GM19452 (cell line): ENCODE measurements at regions not wholly inside any gene's neighbourhood (a gene's known extent, or its start where the extent isn't known, plus 50 kb on each side); places are given as distances from the start of the nearest gene placed in this dataset.

Experiments
- ATAC-seq: cut with Tn5 transposase; IDR thresholded peaks from one replicate; pipeline ENCODE4 v1.9.1; 2021; ENCODE audit not compliant: unreplicated experiment

- ATAC-seq: no peak
Measured at GRCh38 chr7:51731075-51731474, 414.5 kb upstream of the COBL start.

- ATAC-seq: no peak
Measured at GRCh38 chr7:51727441-51727840, 410.8 kb upstream of the COBL start.

- ATAC-seq: no peak
Measured at GRCh38 chr7:51706851-51707250, 390.2 kb upstream of the COBL start.

GRCh38 chr7:51705701-51706100, 389.1 kb upstream of the COBL start:
- no peak for ATAC-seq

GRCh38 chr7:51702673-51703072, 386.1 kb upstream of the COBL start:
- ATAC-seq: no peak

DNA sequence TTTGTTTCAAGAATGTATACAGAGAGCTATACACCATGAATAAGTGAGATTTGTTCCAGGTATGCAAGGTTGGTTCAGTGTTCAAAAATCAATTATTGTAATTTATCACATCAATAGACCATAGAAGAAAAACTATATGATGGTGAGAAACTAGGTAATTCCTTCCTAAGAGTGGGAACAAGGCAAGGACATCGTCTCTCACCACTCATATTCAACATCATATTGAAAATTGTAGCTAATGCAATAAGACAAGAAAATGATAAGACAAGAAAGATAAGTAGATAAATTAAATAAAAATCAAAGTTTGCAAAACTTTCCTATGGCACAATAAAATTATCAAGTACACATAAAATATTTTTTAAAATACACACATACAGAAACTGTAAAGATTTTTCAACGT, 385.3 kb upstream of the COBL start:
- no peak for ATAC-seq

GRCh38 chr7:51700593-51701215, 384.1 kb upstream of the COBL start:
- ATAC-seq: no peak

GRCh38 chr7:51693258-51693657, 376.6 kb upstream of the COBL start:
- ATAC-seq: no peak

DNA sequence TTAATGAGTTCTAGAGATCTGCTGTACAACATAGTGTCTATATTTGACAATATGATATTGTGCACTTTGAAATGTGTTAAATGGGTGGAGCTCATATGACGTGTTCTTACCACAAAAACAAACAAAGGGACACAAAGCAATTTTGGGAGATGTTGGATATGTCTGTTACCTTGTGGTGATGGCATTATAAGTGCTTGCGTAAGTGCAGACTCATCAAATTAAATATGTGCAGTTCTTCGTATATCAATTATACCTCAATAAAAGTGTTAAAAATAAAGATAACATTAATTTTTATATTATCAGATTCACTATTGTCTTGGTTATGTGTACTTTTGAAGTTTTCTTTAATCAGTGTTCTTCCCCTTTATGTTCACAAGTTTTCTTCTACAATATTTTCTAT, 372.9 kb upstream of the COBL start:
- no peak for ATAC-seq

DNA sequence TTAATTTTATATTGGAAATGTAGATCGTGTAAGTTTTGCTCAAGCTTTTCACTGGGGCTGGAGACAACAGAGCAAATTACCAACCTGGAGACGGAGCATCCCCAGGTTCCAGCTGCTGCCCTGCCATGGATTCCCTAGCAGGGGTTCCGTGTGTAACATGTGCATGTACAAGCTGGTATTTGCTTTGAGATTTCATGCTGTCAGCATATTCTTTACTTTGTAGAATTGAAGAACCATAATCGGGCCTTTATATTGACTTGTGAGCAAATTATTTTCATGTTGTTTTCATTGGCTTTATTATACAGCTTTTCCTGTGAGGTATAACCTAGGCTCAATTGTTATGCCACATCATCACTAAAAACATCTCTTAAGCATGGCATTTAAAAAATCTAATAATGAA, 369.2 kb upstream of the COBL start:
- no peak for ATAC-seq

DNA sequence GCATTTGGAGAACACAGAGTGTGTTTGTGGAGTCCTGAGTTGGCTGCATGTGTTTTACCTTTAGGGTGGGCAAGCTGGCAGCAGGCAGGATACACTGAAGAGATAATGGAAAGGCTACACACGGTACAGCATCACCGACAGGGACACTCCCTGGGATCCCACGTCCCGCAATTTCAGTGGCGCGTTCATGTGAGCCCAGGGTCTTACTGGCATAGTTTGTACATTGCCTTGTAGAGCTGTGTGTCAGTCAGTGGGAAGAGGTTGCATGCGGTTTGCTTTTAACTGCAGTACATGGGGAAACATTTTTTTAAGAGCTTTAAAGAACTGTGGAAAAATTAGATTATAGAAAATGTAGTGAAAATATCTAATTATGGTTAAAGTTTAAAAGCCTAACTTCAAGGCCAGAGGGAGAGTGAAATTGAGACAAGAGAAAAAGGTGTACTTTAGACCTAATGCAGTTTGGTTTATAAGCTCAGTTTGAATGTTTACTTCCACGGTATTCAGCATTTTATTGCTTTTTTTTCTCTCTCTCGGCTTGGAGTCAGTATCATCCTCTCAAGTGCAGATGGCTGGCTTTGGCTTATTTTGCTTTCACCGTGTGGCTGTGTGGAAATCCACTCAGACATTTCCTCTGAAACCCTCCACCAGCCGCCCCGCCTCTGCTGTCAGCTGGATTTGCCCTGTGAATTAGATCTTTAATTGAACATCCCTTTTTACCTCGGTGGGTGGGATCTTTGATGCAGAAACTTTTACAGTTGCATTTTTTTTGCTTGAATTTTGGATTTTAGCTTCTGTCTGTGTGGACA, 364.2 kb upstream of the COBL start:
- no peak for ATAC-seq

DNA sequence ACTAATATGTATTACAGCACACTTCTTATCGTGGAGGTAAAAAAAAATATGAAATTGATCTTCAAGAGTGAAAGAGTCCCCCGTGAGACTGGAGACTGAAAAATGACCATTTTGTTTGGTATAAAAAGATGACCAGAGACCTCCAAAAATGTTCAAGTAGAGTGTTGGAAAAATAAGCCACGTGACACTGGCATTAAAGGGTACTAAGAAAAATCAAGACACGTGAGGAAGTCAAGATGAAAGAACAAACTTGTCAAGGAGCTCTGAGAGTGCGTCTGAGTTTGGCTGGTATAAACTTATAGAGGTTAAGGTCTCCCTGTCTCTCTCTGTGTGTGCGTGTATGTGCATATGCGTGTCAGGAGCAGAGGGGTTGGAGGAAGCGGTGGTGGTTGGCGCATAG, 362.7 kb upstream of the COBL start:
- ATAC-seq: no peak

DNA sequence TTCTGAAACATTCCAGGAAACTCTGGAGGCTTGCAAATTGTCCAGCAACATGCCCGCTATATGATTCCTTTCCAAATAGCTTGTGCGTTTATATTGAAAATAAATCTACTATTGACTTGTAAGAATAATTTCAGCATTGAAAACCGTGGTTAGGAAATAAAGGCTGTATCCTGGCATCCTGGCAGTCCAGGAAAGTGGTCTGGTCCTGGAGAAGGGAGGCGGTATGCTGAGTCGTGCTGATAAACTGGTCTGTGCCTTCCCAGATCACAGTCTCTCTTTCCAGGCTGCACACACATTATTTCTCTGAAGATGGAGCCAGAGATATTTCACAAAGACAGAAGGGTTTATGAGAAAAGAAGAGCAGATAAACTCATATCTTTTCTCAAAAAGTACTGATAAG, 350.1 kb upstream of the COBL start:
- ATAC-seq: no peak

- no peak for ATAC-seq
Measured at GRCh38 chr7:51666266-51666665, 349.7 kb upstream of the COBL start.

DNA sequence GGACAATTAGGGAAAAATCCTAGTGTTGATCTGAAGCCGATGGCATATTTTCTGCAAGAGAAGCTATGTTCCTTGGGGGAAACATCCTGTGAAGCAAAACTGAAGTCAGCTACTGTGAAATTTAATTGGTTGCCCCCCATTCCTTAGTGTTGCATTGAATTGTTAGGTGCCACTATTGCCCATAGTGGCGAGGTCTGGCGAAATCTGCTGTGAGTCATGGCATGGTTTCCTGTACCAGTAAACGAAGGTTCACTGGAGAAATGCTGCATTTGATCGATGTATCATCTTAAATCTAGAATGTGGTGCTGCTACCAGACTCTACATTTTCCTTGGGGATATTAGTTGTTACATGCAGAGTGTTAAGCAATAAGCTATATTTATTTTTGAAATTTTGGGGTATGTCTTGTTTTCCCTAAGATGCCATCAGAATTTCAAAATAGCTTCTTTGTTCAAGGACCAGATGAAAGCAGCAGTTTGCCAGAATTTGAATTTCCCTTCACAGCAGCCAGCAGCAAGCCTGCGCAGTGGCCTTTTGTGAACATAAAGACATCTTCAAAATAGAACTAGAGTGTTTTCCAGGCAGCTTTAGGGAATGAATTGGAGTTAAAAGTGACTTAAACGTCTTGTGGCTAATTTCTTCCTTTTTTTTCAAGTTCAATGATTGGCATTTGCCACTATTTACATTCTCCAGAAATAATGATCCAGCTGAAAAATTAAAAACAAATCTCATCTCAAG, 348.6 kb upstream of the COBL start:
- ATAC-seq: no peak

GRCh38 chr7:51660516-51660915, 343.9 kb upstream of the COBL start:
- ATAC-seq: no peak

GRCh38 chr7:51658684-51659083, 342.1 kb upstream of the COBL start:
- no peak for ATAC-seq

GRCh38 chr7:51647931-51648351, 331.3 kb upstream of the COBL start:
- ATAC-seq: no peak

- no peak for ATAC-seq
Measured at GRCh38 chr7:51647486-51647885, 330.9 kb upstream of the COBL start.

- no peak for ATAC-seq
Measured at GRCh38 chr7:51645702-51646298, 329.2 kb upstream of the COBL start.

GRCh38 chr7:51645255-51645654, 328.6 kb upstream of the COBL start:
- no peak for ATAC-seq

GRCh38 chr7:51644216-51644615, 327.6 kb upstream of the COBL start:
- ATAC-seq: no peak
